SW480 (cell line): ENCODE measurements at regions not wholly inside any gene's neighbourhood (a gene's known extent, or its start where the extent isn't known, plus 50 kb on each side); places are given as distances from the start of the nearest gene placed in this dataset.
A peak's percentile ranks its signal among the peaks of the same experiment; 100 is the strongest.
"Not testable (repeated sequence)": the region's sequence is repeated elsewhere in the genome, so short reads cannot be mapped to it uniquely, and the experiment has no call there.

Experiments
- DNase-seq: peaks from one replicate; pipeline ENCODE4 v3.0.0-alpha.2; 2016; ENCODE audit warnings: low spot score

DNA sequence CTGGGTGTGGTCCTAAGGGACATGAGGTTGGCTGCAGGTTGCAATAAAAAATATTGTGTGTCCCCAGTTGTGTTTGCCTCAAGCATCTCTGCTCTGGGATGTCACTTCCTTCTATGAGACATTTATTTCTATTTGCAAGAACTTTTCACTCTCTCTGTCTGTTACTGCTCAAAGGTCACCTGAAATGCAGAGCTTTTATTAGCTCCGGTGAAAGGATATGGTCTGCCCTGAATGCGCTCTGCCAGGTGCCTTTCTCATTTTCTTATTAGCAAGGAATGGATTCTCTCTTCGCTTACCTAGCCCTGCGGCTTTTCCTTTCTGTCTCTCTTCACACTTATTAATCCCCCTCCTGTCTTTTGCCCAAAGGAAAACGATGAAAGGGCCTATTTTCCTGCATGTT, 526.1 kb downstream of the TMEM38B start:
- no peak for DNase-seq

DNA sequence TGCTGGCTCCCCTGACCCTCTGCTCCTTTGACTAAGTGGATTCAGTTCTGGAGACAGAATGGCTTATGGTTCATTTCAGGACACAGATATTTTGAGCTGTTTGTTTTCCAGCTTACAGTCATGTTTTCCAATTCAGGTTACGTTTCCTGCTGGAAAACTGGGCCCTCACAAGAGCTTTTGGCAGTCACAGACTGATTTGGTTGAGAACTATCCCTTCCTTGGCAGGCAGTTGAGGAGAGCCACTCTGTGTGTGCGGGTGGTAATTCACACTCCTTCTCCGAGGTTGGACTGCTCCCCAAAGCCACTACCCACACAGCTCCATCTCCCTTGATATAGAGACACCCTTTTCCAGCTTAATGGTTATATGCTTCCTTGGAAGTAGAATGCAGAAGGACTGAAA, 534.5 kb downstream of the TMEM38B start:
- DNase-seq: no peak

DNA sequence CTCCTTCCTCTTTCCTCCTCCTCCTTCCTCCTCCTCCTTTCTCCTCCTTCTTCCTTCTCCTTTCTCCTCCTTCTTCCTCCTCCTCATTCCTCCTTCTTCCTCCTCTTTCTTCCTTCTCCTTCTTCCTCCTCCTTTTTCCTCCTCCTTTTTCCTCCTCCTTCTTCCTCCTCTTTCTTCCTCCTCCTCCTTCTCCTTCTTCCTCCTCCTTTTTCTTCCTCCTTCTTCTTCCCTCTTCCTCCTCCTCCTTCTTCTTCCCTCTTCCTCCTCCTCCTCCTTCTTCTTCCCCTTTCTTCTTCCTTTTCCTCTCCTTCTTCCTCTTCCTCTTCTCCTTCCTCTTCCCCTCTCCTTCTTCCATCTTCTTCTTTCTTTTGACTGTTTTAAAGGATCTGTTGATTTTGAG, 538.8 kb downstream of the TMEM38B start:
- no peak for DNase-seq

DNA sequence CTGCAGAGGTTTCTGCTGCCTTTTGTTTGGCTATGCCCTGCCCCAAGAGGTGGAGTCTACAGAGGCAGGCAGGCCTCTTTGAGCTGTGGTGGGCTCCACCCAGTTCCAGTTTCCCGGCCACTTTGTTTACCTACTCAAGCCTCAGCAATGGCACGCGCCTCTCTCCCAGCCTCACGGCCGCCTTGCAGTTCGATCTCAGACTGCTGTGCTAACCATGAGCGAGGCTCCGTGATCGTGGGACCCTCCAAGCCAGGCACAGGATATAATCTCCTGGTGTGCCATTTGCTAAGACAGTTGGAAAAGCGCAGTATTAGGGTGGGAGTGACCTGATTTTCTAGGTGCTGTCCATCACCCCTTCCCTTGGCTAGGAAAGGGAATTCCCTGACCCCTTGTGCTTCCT, 566.6 kb downstream of the TMEM38B start:
- not testable (repeated sequence) for DNase-seq

DNA sequence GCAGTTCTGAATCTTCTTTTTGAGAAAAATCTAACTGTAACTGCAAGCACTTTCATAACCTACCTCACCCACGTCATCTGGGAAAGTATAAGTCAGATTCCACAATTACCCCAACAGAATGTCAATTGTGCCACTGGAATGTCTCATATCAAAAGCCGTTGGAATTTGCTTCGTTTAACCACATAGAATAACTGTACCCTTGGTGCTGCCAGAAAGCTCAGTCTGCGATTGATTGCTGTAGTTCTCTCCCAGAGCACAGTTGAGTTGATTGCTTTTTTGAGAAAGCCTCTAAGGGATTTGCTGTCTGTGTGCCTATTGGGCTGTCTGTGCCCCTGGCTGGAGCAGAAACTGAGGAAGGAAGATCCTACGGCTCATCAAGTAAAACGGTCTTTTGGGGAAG, 583.6 kb downstream of the TMEM38B start:
- DNase-seq: peak; percentile 52

DNA sequence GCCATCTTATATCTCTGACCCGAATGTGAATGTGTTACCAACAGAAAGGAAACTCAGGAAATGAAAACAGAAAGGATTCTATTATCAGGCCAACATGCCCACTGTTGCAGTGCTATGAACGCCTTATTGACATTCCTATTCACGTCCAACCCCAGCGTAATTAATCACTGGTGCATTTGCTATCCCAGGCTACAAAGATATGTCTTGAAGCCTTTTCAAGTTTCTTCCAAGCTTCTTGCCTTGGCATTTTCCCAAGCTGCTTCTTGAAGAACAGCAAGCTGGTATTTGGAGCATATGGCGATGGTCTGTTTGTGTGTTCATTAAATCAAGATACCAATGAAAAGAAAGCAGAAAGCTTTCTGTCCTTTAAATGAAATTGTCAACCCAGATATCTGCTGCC, 579.2 kb upstream of the ZNF462 start:
- DNase-seq: no peak

DNA sequence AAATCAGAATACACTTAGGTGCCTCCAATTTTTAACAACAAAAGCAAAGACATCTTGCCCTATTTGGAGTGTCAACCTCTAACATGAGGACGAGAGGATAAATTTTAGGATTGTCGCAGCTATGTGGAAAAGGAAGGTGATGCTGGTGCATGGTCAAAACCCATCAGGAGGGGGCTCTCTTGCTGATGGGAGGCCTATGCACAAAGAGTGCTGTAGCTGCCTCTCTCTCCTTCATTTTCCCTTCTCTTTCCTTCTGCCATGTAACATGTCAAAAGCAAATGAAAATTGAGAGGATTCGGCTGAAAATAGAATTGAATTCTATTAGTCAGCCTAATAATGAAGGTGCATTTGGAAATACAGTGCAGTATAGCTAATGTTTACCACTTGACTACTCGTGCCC, 578.7 kb upstream of the ZNF462 start:
- DNase-seq: no peak

DNA sequence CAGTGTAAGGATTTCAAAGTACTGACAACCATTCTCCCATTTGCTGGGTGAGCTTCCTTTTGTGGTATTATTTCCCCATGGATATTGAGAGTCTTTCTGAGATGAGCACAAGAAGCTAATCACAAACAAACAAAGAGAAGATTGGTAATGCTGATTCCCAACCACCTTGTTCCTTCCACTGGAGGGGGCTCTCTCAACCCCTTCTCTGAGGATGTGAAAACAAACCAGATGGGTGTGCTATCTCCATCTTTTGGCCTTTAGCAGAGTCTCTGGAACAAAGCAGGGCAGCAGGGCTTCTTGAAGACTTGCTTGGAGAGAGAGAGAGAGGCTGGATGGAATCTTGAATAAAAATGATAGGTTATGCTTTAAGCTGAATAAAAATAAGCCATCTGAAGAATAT, 576.7 kb upstream of the ZNF462 start:
- peak; percentile 2 for DNase-seq

DNA sequence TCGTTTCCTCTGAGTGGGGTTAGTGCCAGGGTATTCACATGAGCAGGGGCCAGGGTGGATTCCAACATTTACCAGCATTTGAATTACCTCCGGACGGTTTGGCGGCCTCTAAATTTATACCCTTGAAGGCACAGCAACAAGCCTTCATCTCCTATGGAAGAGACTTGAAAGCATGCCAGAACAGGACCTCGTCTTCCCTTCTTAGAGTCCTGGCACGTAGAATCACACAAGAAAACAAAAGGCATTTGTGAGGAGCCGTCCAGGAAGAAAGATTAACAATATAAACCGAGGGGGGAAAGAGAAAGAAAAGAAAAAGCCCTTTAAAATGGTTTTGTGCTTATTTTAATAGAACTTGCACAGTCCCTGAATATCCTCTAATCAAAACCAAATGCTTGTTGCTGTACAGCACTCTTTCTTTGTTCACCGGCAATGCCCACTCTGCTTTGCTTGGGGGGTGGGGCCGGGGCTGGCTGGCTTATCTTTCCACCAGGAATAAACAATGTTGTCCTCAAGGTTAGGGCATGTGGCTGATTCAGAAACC, 575.8 kb upstream of the ZNF462 start:
- DNase-seq: no peak

DNA sequence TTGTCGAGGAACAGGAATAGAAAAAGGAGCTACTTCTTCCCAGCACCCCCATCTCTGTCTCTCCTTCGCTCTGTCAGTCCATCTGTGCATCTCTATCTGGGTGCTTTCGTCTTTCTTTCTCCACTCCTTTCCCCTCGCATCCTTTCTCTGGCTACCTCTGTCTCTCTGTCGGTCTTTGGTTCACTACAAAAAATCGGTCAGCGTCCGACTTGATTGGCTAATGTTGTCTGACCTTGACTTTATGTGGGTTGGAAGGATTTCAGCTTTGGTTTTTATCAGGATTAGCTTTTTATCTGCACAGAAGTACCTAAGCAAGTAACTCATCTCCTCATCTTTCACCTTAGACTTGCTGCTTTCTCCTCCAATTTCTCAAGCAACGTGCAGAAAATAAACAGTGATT, 575.2 kb upstream of the ZNF462 start:
- no peak for DNase-seq

DNA sequence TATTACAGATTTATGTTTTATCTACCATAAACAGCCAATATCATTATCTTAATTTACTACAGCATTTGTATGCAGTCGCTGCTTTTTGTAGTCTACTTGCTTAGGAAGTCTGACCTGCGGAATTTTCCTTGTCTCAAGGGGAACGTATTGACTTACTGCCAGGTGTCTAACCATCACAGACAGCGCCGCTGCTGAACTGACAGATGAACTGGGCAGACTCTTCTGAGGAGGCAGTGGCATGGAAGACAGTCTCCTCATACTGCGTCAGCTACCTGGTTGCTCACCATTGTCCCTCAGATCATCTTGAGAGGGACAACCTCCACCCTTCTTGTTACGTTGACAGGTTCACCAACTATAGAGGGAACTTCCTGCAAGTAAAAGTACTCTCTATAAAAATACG, 574.3 kb upstream of the ZNF462 start:
- no peak for DNase-seq

DNA sequence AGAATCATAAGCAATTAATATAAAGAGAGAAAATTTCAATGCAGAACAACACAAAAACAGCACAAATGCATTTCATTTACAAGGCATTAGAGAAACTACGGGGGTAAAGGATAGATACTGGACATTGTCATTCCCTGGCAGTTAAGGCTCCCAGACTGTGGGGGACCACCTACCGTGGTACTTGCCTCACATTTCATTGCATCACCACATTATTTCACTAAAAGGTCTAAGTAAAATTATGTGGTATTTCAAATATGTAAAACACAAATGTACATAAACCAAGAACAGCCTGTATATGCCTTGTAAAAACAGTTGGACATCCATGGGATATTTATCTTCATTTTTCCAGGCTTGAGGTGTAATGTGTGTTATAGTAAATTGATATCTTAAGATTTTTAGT, 571.2 kb upstream of the ZNF462 start:
- DNase-seq: no peak

DNA sequence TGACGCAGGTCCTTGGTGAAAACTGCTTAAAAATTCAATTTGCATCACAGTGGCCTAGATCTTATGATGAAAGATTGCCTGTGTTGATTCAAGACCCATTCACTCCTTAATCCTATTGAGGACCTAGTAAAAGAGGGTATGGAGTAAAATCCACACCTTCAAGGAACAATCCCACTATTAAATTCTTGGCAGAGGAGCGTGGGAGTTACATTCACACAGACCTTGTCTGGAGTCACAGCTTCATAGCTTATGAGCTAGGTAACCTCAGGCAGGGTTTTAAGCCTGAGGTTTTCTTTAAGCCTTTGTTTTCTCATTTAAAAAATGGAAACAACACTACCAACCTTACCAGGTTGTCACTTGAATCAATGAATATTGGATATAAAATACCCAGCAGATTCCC, 566.5 kb upstream of the ZNF462 start:
- no peak for DNase-seq

DNA sequence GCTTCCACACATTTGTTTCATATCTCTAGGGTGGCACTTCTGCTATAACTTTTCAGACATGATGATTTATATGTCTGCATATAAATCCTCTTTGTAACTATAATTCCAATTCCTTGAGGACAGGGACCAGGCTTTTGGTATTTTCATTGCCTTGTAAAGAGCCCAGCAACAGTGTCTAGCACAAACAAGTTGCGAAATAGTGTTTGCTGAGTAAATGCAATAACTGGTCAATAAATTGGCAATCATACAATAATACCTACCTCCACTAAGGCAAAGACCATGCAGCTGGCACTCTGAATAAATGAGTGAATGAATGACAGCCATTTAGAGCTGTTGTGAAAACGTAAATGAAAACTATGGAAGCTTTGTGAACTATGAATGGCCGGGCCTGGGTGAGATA, 564.0 kb upstream of the ZNF462 start:
- no peak for DNase-seq

DNA sequence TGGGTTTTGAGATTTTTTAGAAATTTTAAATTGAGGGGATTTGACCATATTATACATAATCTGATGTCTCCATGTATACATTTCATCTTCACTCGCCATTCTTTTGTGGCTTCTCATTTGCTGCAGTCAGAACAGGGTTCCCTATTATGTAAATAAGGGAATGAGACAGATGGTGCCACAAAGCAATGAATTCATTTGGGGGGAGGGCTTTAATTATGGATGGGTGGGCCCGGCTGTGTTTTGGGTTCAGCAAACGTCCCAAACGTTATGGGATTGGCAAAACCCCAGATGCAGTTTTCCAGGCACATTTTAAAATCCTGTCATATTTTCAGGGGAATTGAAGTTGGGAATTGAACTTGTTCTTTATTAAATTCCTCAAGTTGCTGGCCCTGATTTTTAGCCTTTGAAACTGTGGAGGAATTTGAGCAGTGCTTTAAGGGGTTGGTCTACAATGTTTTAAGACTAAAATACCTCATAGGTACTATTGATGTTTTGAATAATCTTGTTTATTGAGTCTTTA, 558.5 kb upstream of the ZNF462 start:
- DNase-seq: no peak

DNA sequence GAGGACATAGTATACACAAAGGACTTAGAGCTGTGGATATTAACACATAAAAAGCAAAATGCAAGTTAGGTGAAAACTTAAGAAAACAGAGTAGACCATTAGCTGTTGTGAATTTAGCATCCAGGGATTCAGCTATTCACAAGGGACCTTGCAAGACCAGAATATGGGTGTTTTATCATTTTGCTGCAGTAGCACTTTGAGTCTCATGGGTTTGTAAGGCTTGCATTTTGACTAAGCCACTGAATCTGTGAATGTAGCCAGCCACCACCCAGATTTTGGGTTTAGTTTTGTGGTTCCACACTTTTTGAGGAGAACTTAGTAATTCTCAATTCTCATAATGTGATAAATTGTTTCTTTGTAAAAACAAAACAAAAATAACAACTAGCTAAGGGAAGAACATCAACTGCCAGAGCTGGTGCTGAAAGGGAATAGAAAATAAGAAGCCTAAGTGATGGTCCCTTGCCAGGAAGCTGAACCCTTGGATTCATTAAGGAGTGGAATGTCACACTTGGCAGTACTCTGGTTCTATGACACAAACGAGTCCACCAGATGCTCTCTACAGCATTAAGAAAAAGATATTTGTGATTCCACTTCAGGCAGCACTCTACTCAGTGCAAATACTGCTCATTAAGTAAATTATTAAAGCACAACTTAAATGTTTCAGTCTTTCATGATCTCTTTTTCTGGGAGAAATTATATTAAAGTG, 557.4 kb upstream of the ZNF462 start:
- no peak for DNase-seq

DNA sequence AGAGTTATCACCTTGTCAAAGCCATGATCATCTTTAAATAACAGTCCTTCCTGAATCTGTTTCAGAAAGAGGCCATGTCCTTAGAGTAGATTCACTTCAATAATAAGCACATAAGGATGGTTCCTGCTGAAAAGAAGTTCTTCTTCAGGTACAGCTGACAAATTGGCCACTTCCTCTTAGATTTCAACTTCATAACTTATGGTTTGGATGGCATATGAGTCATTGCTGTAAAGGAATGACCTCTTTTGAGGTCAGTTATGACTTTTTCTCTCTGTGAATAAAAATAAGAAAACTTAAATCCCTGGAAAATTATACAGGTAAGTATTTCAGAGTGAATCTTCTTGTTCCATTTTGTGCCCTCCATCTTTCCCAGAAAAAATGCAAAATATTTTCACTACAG, 555.3 kb upstream of the ZNF462 start:
- no peak for DNase-seq

DNA sequence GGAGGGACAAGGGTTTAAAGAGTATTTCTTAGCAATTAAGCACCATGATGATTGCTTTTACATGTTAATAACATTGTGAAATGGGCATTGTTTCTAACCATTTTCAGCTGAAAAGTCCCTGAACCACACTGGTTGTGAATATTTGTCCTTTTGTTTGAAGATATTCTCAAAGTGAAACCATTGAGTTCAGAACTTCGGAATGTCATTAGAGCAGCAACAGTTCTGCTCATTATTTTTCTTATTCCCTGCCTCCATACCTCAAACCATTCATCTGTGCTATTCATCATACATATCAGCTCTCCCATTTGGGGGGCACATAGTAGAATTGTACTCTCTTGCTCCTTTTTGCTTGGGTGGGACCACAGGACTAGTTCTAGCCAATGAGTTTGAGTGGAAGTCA, 553.0 kb upstream of the ZNF462 start:
- DNase-seq: no peak

DNA sequence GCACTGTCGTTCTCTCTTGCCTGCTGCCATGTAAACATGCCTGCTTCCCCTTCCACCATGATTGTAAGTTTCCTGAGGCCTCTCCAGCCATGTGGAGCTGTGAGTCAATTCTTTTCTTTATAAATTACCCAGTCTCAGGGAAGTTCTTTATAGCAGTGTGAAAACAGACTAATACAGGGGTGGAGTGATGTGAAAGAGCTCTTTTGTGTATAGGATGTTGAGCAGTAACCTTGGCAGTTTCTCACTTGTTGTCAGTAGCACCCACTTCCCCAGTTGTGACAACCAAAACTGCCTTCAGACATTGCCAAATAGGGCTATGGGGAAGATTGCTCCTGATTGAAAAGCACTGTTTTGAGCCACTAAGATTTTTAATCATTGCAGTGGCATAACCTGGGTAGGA, 552.2 kb upstream of the ZNF462 start:
- no peak for DNase-seq

DNA sequence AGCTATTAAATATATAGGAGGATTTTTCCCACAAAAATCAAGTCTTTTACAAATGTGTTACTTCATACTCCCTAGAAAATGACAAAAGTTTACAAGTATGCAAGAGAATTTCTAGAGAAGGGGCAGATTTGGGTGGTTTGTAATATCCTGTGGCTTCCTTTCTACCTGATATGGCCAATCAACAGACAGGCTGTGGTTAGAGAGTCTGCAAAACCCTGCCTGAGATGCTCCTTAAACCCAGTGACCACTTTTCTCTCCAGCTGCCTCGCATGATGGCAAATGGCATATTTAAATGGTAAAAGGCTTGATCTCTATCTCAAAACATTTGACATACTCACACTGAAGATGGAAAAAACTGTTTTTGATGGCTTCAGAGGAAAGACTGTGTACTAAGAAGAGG, 550.1 kb upstream of the ZNF462 start:
- no peak for DNase-seq

DNA sequence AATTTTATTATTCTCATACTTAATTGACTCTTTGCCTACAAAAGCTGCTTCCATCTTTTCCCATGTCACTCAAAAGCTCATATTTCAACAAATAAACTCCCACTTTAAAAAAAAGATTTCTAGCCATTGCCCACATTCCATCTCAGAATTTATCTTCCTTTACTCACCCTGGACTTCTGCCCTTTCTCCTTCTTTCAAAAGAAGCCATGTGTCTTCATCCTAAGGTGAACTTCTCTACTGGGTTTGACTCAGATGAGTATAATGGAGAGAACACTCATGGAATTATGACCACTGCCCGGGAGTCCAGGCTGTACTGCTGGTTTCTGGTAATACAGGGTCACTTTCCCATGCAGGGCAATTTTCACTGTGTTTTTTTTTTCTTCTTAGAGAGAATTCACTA, 548.5 kb upstream of the ZNF462 start:
- DNase-seq: no peak

DNA sequence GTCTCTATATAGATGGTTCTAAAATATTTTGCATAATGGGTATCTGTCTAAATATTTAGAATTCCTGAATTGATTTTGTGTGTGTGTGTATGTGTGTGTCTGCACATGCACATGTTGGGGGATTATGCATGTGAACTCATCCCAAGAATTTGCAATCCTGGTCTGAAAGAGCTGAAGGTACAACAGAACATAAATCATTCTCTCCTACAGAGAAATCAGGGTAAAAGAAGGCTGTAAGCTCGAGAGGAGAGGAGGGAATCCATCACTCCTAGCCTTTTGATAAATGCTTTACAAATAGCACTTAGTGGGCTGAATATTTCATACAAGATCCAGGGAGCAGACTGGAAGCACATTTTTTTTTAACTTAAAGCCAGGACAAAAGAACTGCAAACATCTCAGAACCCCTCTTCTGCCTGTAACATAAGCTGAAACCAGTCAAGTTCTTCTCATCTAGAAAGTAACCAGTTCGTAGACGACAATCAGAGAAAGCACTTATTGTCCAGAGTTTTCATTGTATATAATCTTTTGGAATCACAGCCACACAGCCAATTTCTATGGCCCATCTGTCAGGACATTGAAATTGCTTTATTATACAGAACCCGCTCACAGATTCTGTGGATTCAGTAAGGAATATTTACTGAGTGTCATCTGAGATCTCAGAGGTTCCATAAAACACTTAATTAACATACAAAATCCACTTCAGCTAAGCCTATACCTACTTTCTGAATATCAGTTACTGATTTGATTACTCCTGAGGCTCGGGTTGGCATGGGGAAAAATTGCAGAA, 541.4 kb upstream of the ZNF462 start:
- no peak for DNase-seq

DNA sequence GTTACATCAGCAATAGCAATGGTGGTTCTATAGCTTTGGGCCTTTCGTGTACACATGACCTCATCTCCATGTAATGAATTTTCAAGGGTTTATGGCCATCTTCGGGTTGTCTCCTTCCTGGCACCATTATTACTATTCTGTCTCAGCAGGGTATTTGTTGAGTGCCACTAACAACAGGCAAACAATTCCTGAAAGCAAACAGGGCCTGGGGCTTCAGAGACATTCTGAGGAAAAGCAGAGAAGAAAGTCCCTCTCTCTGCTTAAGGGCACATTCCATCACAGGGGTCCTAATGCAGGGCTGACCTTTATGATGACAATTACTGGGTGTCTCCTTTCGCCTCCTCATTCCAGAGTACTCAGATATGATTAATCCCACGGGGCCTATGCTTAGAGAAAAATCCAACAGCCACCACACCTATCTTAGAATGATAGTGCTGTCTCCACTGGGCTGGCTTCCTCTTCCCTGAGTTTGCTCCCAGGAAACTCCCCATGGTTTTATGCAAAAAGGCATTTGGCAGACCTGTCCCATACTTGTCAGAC, 540.2 kb upstream of the ZNF462 start:
- no peak for DNase-seq
